Fibroblast of lung (primary cell): ENCODE measurements at regions not wholly inside any gene's neighbourhood (a gene's known extent, or its start where the extent isn't known, plus 50 kb on each side); places are given as distances from the start of the nearest gene placed in this dataset.

ENCODE experiments used
- DNase-seq, 2 donors: peaks; one replicate each; pipeline versions ENCODE4 v3.0.0 to v3.0.0-alpha.2; 2010; ENCODE audit warnings: low read depth in 2 of 2
- H2AFZ ChIP-seq: 2 replicates; pipeline ENCODE4 v1.5.1; 2012; ENCODE audit warnings: low read length, control low read depth, inconsistent platforms
- H3K27ac ChIP-seq: 2 replicates; pipeline ENCODE4 v1.5.1; 2011; ENCODE audit warnings: low read length, control low read depth; ENCODE audit not compliant: insufficient read depth
- H3K27me3 ChIP-seq: 2 replicates; pipeline ENCODE4 v1.5.1; 2011; ENCODE audit warnings: mild to moderate bottlenecking, low read length; ENCODE audit not compliant: control insufficient read depth, insufficient read depth
- H3K36me3 ChIP-seq: 2 replicates; pipeline ENCODE4 v1.5.1; 2011; ENCODE audit warnings: low read length; ENCODE audit not compliant: control insufficient read depth, insufficient read depth
- H3K4me1 ChIP-seq: 2 replicates; pipeline ENCODE4 v1.5.1; 2011; ENCODE audit warnings: low read length; ENCODE audit not compliant: control insufficient read depth, insufficient read depth; ENCODE audit errors: extremely low read depth
- H3K4me2 ChIP-seq: 2 replicates; pipeline ENCODE4 v1.5.1; 2011; ENCODE audit warnings: low read length, control low read depth; ENCODE audit not compliant: insufficient read depth; ENCODE audit errors: extremely low read depth
- H3K4me3 ChIP-seq, 4 experiments: fragments of 200-600 bp in 1 of 4; sonication (generic) in 1 of 4; replicated peaks in 1 of 4; 2 replicates each; pipeline ENCODE4 v1.5.1; 2011 to 2016; ENCODE audit warnings: low read length in 4 of 4, low read depth in 3 of 4, mild to moderate bottlenecking in 3 of 4, control low read depth in 2 of 4, inconsistent platforms in 1 of 4, mixed read lengths in 1 of 4; ENCODE audit not compliant: insufficient read depth in 1 of 4; ENCODE audit errors: control extremely low read depth in 1 of 4
- H3K79me2 ChIP-seq: 2 replicates; pipeline ENCODE4 v1.5.1; 2012; ENCODE audit warnings: mild to moderate bottlenecking, low read length, inconsistent platforms; ENCODE audit not compliant: control insufficient read depth, insufficient read depth
- H3K9ac ChIP-seq: 2 replicates; pipeline ENCODE4 v1.5.1; 2011; ENCODE audit warnings: mild to moderate bottlenecking, low read length, control low read depth; ENCODE audit not compliant: insufficient read depth
- H3K9me3 ChIP-seq: 2 replicates; pipeline ENCODE4 v1.5.1; 2012; ENCODE audit warnings: low read depth, low read length; ENCODE audit not compliant: control insufficient read depth, insufficient read depth
- H4K20me1 ChIP-seq: 2 replicates; pipeline ENCODE4 v1.5.1; 2011; ENCODE audit warnings: low read length; ENCODE audit not compliant: control insufficient read depth, insufficient read depth; ENCODE audit errors: extremely low read depth
- EZH2 ChIP-seq: IDR thresholded peaks from 2 replicates; pipeline ENCODE4 v1.5.1; 2012; ENCODE audit warnings: low read length, control low read depth, mild to moderate bottlenecking; ENCODE audit errors: missing control alignments
- TF ChIP-seq, protein P1 (sequence below), 2 donors: IDR thresholded peaks in 1 of 2; conservative IDR thresholded peaks in 1 of 2; 1 replicate in 1 of 2; 2 replicates in 1 of 2; pipeline ENCODE4 v1.5.1; 2011 to 2012; ENCODE audit warnings: low read length in 2 of 2, control low read depth in 1 of 2, inconsistent platforms in 1 of 2, low read depth in 1 of 2, mild to moderate bottlenecking in 1 of 2

DNA sequence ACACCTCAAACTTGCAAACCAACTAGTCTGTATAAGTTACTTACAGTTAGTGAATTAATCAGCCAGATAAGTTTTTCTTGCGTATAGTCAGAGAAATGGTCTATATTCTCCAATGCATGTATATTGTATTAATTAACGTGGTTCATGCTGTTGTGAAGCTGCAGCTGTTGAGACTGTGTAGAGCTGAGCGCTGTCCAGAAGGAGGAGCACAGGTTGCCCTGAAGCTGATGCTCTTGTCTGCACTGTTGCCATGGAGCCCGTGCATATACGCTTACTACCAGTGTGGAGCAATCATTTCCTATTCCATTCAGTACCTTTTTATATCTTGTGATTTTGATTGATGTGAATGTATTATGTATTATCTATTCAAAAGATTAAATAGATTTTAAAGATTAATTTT is 74.3 kb upstream of the ARID2 start:
- H3K9ac ChIP-seq = no peak overlapping the region
- no peak overlapping the region for H2AFZ ChIP-seq
- H3K27ac ChIP-seq = no peak overlapping the region
- no peaks in the 10 kb centered on the region for H3K79me2 ChIP-seq
- H3K4me2 ChIP-seq = no peak overlapping the region
- H3K4me1 ChIP-seq = no peaks in the 10 kb centered on the region
- no peaks in the 10 kb centered on the region for H3K27me3 ChIP-seq
- H3K36me3 ChIP-seq = no peaks in the 10 kb centered on the region
- H3K9me3 ChIP-seq = no peaks in the 10 kb centered on the region
- no peaks in the 10 kb centered on the region for H4K20me1 ChIP-seq
- DNase-seq = peak in 1 of 2 donors; percentile 19
- no peak overlapping the region for H3K4me3 ChIP-seq
- TF ChIP-seq, protein P1, sequence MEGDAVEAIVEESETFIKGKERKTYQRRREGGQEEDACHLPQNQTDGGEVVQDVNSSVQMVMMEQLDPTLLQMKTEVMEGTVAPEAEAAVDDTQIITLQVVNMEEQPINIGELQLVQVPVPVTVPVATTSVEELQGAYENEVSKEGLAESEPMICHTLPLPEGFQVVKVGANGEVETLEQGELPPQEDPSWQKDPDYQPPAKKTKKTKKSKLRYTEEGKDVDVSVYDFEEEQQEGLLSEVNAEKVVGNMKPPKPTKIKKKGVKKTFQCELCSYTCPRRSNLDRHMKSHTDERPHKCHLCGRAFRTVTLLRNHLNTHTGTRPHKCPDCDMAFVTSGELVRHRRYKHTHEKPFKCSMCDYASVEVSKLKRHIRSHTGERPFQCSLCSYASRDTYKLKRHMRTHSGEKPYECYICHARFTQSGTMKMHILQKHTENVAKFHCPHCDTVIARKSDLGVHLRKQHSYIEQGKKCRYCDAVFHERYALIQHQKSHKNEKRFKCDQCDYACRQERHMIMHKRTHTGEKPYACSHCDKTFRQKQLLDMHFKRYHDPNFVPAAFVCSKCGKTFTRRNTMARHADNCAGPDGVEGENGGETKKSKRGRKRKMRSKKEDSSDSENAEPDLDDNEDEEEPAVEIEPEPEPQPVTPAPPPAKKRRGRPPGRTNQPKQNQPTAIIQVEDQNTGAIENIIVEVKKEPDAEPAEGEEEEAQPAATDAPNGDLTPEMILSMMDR (conservative IDR thresholded peaks at IDR 0.05 in 1 of 2, IDR thresholded peaks at IDR 0.05 in 1 of 2; ENCODE audit: low read depth in 1 of 2, low read length in 2 of 2) = no peak
- no peak for TF ChIP-seq EZH2

DNA sequence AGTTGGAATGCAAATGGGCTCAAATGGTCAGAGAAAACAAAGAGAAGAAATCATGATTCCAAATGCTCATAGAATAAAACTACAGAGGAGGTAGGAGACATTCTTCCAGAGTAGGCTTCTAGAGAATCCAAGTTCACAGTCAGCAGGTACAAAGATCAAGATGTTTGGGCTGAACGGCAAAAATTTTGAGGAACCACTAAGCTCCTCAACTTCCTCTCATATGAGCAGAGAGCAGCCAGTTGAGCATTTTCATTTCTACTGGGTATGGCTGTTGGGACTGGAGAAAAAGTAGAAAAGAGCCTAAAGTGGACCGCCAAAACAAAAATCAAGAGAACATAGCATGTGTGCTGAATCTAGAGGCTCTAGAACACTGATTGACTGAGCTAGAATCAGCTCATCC is 73.8 kb upstream of the ARID2 start:
- Histone ChIP-seq H3K4me2 (no peak overlapping the region), H3K4me1 (no peaks in the 10 kb centered on the region), H3K9me3 (no peaks in the 10 kb centered on the region), H3K27me3 (no peaks in the 10 kb centered on the region), H2AFZ (no peak overlapping the region), H3K36me3 (no peaks in the 10 kb centered on the region), H3K4me3 (no peak overlapping the region), H3K79me2 (no peaks in the 10 kb centered on the region), H3K27ac (no peak overlapping the region), H3K9ac (no peak overlapping the region), H4K20me1 (no peaks in the 10 kb centered on the region)
- DNase-seq = no peak
- no peak for TF ChIP-seq EZH2
- TF ChIP-seq, protein P1 (conservative IDR thresholded peaks at IDR 0.05 in 1 of 2, IDR thresholded peaks at IDR 0.05 in 1 of 2; ENCODE audit: low read depth in 1 of 2, low read length in 2 of 2) = no peak

DNA sequence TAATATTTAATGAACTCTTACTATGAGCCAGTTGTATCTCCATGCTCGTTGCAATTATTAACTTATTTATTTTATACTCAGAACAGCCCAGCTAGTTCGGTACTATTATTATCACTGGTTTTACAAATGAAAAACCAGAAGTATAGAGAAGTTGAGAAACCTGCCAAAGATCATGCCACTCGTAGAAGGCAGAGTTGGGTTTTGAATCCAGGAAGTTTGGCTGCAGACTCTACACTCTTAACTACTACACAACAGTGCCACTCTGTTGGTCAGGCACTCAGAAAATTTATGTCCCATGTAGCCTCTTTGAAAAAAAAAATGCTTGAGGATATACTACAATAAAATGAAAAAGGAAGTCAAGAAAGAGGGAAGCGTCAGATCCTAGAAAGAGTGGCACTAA is 71.5 kb upstream of the ARID2 start:
- DNase-seq = no peak
- H3K4me3 ChIP-seq = no peak overlapping the region
- H3K4me2 ChIP-seq = no peak overlapping the region
- no peaks in the 10 kb centered on the region for H3K9me3 ChIP-seq
- H3K27ac ChIP-seq = no peak overlapping the region
- no peaks in the 10 kb centered on the region for H4K20me1 ChIP-seq
- TF ChIP-seq, protein P1 (conservative IDR thresholded peaks at IDR 0.05 in 1 of 2, IDR thresholded peaks at IDR 0.05 in 1 of 2; ENCODE audit: low read depth in 1 of 2, low read length in 2 of 2) = no peak
- TF ChIP-seq EZH2 = no peak
- H3K27me3 ChIP-seq = no peaks in the 10 kb centered on the region
- no peaks in the 10 kb centered on the region for H3K36me3 ChIP-seq
- no peaks in the 10 kb centered on the region for H3K79me2 ChIP-seq
- no peak overlapping the region for H2AFZ ChIP-seq
- no peaks in the 10 kb centered on the region for H3K4me1 ChIP-seq
- no peak overlapping the region for H3K9ac ChIP-seq
